Lower lobe of right lung (tissue), 2 donors: ENCODE measurements at regions not wholly inside any gene's neighbourhood (a gene's known extent, or its start where the extent isn't known, plus 50 kb on each side); places are given as distances from the start of the nearest gene placed in this dataset.

Experiments
- ATAC-seq, 2 donors: fragments of 200-7000 bp; cut with Tn5 transposase; one replicate each; pipeline ENCODE4 v1.9.1; 2020 to 2022; ENCODE audit warnings: mild to moderate bottlenecking in 2 of 2, moderate library complexity in 2 of 2
- DNase-seq: peaks from one replicate; pipeline ENCODE4 v3.0.0-alpha.2; 2020
- H3K27ac ChIP-seq: fragments of 200-600 bp; one replicate; pipeline ENCODE4 v1.8.0; 2022
- H3K27me3 ChIP-seq: fragments of 200-600 bp; one replicate; pipeline ENCODE4 v1.8.0; 2022; ENCODE audit warnings: low read depth
- H3K36me3 ChIP-seq: fragments of 200-600 bp; one replicate; pipeline ENCODE4 v1.8.0; 2022; ENCODE audit warnings: mild to moderate bottlenecking
- H3K4me1 ChIP-seq: fragments of 200-600 bp; one replicate; pipeline ENCODE4 v1.8.0; 2022
- H3K4me3 ChIP-seq: fragments of 200-600 bp; one replicate; pipeline ENCODE4 v1.8.0; 2022; ENCODE audit warnings: mild to moderate bottlenecking
- H3K9me3 ChIP-seq: fragments of 200-600 bp; one replicate; pipeline ENCODE4 v1.8.0; 2022
- intact Hi-C: fragments of 100-400 bp; cut with DNase I; formaldehyde crosslinking; loops from one replicate; pipeline ENCODE4 v1.11.0; 2022
- TF ChIP-seq, protein P1 (sequence below): fragments of 200-600 bp; IDR thresholded peaks from one replicate; pipeline ENCODE4 v1.8.0; 2022; ENCODE audit warnings: antibody characterized with exemption, mild to moderate bottlenecking
- donor health status: DM: no; HTN: yes; CAD: no; lungs with severe emphysema.

DNA sequence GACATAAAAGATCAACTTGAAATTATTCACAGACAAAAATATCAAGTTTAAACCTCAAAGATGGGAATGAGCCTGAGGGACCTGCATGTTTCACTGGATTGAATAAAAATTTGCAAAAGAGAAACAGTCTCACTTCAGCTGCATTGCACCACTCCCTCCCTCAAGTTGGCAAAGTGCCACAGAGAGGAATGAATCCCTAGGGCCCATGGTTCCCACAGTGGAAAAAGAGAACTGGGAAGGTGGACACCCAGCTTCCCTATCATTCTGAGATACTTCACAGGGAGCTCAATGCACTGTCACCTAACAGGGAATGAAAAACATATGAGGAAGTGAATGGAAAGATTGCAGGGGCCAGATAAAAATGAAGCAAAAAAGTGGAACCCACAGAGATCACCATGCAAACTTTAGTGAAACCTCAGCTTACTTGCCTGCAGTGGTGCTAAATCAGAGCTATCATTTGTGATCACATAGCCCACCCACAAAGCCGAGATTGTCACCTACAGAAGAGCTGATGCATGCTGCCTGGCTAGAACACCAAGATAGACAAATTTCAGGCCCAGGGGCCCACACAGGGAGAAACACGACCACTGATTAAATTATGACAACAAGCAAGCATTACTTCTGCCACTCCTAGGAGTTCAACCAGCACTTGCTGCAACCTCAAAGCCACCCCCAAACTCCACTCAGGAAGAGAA is 911.3 kb downstream of the LRFN5 start:
- Histone ChIP-seq H3K27me3 (no peaks in the 10 kb centered on the region), H3K9me3 (no peaks in the 10 kb centered on the region), H3K4me1 (no peaks in the 10 kb centered on the region), H3K4me3 (no peak overlapping the region), H3K36me3 (no peaks in the 10 kb centered on the region), H3K27ac (no peak overlapping the region)
- intact Hi-C loops: no loop called here
- no peak for DNase-seq
- no peak for ATAC-seq
- TF ChIP-seq, protein P1, sequence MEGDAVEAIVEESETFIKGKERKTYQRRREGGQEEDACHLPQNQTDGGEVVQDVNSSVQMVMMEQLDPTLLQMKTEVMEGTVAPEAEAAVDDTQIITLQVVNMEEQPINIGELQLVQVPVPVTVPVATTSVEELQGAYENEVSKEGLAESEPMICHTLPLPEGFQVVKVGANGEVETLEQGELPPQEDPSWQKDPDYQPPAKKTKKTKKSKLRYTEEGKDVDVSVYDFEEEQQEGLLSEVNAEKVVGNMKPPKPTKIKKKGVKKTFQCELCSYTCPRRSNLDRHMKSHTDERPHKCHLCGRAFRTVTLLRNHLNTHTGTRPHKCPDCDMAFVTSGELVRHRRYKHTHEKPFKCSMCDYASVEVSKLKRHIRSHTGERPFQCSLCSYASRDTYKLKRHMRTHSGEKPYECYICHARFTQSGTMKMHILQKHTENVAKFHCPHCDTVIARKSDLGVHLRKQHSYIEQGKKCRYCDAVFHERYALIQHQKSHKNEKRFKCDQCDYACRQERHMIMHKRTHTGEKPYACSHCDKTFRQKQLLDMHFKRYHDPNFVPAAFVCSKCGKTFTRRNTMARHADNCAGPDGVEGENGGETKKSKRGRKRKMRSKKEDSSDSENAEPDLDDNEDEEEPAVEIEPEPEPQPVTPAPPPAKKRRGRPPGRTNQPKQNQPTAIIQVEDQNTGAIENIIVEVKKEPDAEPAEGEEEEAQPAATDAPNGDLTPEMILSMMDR: no peak

DNA sequence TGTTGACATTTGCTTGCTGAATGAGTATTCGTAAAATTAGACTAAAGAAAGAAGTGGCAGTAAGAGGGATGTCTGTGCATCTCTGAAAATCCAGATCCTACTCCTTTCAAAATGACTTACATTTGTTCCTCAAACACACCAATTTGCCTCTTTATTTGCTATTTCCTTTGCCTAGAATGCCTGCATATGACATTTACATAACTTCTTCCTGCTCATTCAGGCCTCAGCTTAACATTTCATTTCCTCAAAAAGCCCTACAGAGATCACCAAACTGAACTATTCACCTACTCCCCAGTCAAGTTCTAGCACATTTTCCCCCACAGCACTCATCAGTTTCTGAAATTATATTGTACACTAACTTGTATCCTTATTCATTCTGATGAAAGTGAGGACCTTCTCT is 907.2 kb downstream of the LRFN5 start:
- no peak overlapping the region for H3K27ac ChIP-seq
- intact Hi-C loops: no loop called here
- no peaks in the 10 kb centered on the region for H3K27me3 ChIP-seq
- H3K9me3 ChIP-seq: no peaks in the 10 kb centered on the region
- ATAC-seq: no peak
- H3K4me3 ChIP-seq: no peak overlapping the region
- TF ChIP-seq, protein P1: no peak
- no peaks in the 10 kb centered on the region for H3K4me1 ChIP-seq
- no peak for DNase-seq
- H3K36me3 ChIP-seq: no peaks in the 10 kb centered on the region

DNA sequence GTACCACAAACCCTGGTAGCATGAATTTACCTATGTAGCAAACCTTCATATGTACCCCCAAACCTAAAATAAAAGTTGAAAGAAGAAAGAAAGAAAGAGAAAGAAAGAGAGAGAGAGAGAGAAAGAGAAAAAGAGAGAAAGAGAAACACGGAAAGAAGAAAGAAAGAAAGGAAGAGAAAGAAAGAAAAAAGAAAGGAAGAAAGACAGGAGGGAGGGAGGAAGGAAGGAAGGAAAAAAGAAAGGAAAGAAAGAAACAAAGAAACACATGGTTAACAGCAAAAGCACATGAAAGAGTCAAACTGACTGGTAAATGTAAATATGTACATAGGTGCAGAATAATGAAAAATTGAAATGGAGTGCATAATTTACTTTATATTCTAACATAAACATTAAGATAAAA is 903.4 kb downstream of the LRFN5 start:
- DNase-seq: no peak
- Histone ChIP-seq H3K9me3 (no peaks in the 10 kb centered on the region), H3K36me3 (no peaks in the 10 kb centered on the region), H3K27me3 (no peaks in the 10 kb centered on the region), H3K4me3 (no peak overlapping the region), H3K27ac (no peak overlapping the region), H3K4me1 (no peaks in the 10 kb centered on the region)
- no peak for ATAC-seq
- intact Hi-C loops: no loop called here
- TF ChIP-seq, protein P1: no peak

DNA sequence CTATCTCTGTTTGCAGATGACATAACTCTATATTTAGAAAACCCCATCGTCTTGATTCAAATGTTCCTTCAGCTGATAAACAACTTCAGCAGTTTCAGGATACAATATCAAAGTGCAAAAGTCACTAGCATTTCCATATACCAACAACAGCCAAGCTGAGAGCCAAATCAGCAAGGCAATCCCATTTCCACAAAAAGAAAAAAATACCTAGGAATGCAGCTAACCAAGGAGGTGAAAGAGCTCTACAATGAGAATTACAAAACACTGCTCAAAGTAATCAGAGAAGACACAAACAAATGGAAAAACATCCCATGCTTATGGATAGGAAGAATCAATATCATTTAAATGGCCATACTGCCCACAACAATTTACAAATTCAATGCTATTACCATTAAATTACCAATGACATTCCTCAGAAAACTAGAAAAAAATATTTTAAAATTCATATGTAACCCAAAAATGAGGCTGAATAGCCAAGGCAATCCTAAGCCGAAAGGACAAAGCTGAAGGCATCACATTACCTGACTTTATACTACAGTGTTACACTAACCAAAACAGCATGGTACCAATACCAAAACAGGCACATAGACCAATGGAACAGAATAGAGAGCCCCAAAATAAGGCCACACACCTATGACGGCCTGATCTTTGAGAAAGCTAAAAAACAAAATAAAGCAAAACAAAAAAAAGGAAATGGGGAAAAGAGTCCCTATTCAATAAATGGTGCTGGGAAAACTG is 901.7 kb downstream of the LRFN5 start:
- no peak overlapping the region for H3K4me3 ChIP-seq
- intact Hi-C loops: no loop called here
- TF ChIP-seq, protein P1: no peak
- no peaks in the 10 kb centered on the region for H3K36me3 ChIP-seq
- ATAC-seq (no peak), DNase-seq (no peak)
- no peaks in the 10 kb centered on the region for H3K4me1 ChIP-seq
- H3K27ac ChIP-seq: no peak overlapping the region
- H3K9me3 ChIP-seq: no peaks in the 10 kb centered on the region
- H3K27me3 ChIP-seq: no peaks in the 10 kb centered on the region

DNA sequence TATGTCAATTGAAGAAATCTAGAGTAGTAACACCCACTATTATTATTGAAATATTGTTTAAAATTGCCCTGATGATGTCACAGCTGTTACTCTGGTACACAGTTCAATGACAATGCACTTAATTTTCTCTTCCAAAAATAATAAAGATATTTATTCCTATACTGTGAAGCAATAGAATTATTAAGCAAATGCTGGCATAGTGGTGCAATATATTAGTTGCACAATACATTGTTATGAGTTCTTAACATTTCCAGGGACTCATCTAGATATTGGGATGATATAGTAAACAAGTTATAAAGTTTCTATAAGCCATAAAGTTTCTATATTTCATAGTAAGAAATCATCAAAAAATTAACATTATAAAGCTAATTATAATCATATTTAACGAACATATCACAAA is 897.8 kb downstream of the LRFN5 start:
- Histone ChIP-seq H3K4me3 (no peak overlapping the region), H3K27me3 (no peaks in the 10 kb centered on the region), H3K27ac (no peak overlapping the region), H3K9me3 (no peaks in the 10 kb centered on the region), H3K4me1 (no peaks in the 10 kb centered on the region), H3K36me3 (no peaks in the 10 kb centered on the region)
- DNase-seq (no peak), ATAC-seq (no peak)
- TF ChIP-seq, protein P1: no peak
- intact Hi-C loops: no loop called here
